PC-3 (cell line): ENCODE measurements at regions not wholly inside any gene's neighbourhood (a gene's known extent, or its start where the extent isn't known, plus 50 kb on each side); places are given as distances from the start of the nearest gene placed in this dataset.

Experiments
- EZH2 ChIP-seq: fragments of 300-600 bp; sonication (generic); IDR thresholded peaks from one replicate; pipeline ENCODE4 v1.6.1; 2017; ENCODE audit warnings: antibody characterized with exemption, mild to moderate bottlenecking, low read length; ENCODE audit not compliant: unreplicated experiment
- TF ChIP-seq, protein P1 (sequence below): fragments of 300-600 bp; sonication (generic); conservative IDR thresholded peaks from 2 replicates; pipeline ENCODE4 v1.5.1; 2017; ENCODE audit warnings: antibody characterized with exemption, low read depth, mild to moderate bottlenecking, low read length

DNA sequence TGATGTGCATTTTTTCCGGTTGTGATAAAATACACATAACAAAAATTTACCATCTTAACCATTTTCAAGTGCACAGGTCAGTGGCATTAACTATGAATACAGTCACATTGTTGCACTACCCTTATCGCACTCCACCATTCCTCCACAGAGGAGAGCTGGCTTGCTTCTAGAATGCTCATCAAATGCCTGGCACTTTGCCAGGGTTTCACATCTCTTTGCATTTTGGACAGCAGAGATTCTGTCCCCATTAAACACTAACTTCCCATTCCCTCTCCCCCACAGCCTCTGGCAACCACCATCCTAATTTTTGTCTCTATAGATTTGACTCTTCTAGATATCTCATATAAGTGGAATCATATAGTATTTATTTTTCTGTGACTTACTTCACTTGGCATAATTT, 165.0 kb downstream of the ASB1 start:
- TF ChIP-seq, protein P1, sequence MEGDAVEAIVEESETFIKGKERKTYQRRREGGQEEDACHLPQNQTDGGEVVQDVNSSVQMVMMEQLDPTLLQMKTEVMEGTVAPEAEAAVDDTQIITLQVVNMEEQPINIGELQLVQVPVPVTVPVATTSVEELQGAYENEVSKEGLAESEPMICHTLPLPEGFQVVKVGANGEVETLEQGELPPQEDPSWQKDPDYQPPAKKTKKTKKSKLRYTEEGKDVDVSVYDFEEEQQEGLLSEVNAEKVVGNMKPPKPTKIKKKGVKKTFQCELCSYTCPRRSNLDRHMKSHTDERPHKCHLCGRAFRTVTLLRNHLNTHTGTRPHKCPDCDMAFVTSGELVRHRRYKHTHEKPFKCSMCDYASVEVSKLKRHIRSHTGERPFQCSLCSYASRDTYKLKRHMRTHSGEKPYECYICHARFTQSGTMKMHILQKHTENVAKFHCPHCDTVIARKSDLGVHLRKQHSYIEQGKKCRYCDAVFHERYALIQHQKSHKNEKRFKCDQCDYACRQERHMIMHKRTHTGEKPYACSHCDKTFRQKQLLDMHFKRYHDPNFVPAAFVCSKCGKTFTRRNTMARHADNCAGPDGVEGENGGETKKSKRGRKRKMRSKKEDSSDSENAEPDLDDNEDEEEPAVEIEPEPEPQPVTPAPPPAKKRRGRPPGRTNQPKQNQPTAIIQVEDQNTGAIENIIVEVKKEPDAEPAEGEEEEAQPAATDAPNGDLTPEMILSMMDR, result no peak
- no peak for TF ChIP-seq EZH2
